MM.1S (cell line): ENCODE measurements at regions not wholly inside any gene's neighbourhood (a gene's known extent, or its start where the extent isn't known, plus 50 kb on each side); places are given as distances from the start of the nearest gene placed in this dataset.
"Not testable (repeated sequence)": the region's sequence is repeated elsewhere in the genome, so short reads cannot be mapped to it uniquely, and the experiment has no call there.

Experiments used
- EZH2phosphoT487 ChIP-seq: fragments of 300-600 bp; sonication (generic); IDR thresholded peaks from 2 replicates; pipeline ENCODE4 v1.6.1; 2018; ENCODE audit warnings: antibody characterized with exemption, low read length
- TF ChIP-seq, protein P1 (sequence below): fragments of 300-600 bp; sonication (generic); IDR thresholded peaks from 2 replicates; pipeline ENCODE4 v1.5.1; 2016; ENCODE audit warnings: antibody characterized with exemption, low read length, mixed read lengths

DNA sequence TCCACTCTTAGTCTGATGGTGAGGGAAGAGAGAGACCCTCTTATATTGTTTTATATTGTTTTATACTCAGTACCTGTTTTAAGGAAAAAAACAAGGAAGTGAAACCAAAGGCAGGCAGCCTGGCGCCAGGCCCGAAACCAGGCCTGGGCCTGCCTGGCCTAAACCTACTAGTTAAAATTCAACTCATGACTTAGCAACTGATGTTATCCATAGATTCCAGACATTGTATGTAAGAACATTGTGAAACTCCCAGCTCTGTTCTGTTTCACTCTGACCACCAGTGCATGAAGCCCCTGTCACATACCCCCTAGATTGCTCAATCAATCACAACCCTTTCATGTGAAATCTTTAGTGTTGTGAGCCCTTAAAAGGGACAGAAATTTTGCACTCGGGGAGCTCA, 1226.7 kb downstream of the ROBO2 start:
- TF ChIP-seq, protein P1, sequence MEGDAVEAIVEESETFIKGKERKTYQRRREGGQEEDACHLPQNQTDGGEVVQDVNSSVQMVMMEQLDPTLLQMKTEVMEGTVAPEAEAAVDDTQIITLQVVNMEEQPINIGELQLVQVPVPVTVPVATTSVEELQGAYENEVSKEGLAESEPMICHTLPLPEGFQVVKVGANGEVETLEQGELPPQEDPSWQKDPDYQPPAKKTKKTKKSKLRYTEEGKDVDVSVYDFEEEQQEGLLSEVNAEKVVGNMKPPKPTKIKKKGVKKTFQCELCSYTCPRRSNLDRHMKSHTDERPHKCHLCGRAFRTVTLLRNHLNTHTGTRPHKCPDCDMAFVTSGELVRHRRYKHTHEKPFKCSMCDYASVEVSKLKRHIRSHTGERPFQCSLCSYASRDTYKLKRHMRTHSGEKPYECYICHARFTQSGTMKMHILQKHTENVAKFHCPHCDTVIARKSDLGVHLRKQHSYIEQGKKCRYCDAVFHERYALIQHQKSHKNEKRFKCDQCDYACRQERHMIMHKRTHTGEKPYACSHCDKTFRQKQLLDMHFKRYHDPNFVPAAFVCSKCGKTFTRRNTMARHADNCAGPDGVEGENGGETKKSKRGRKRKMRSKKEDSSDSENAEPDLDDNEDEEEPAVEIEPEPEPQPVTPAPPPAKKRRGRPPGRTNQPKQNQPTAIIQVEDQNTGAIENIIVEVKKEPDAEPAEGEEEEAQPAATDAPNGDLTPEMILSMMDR, result not testable (repeated sequence)
- not testable (repeated sequence) for TF ChIP-seq EZH2phosphoT487
